Endothelial cell of umbilical vein (primary cell): ENCODE measurements at regions not wholly inside any gene's neighbourhood (a gene's known extent, or its start where the extent isn't known, plus 50 kb on each side); places are given as distances from the start of the nearest gene placed in this dataset.

Source experiments
- BruUV-seq: library from RNA; stranded (reverse); fragments of 400-500 nt; replicated peaks from 2 replicates; lab custom pipeline; 2021; lab: Mats Ljungman, UMichigan
- CTCF ChIA-PET: fragments of 300-600, 350-600 bp; sonication (Branson Sonifier 250); formaldehyde crosslinking; loops from one replicate; lab custom pipeline; 2021; ENCODE audit warnings: antibody characterized with exemption, inconsistent platforms; lab: Charles Lee
- POLR2A ChIA-PET: fragments of 300-600, 350-600 bp; sonication (Branson Sonifier 250); formaldehyde crosslinking; loops from one replicate; lab custom pipeline; 2021; ENCODE audit warnings: antibody characterized with exemption, inconsistent platforms; lab: Charles Lee
- DNase-seq: peaks from one replicate; pipeline ENCODE4 v3.0.0-alpha.2; 2011; ENCODE audit warnings: low read depth, low spot score
- FAIRE-seq: peaks from 2 replicates; lab custom pipeline; 2011; peaks lifted over from hg19 to GRCh38; lab: Jason Lieb, UNC
- H2AFZ ChIP-seq: 2 replicates; pipeline ENCODE4 v1.6.0; 2012; ENCODE audit warnings: low read depth, low read length, control low read depth, inconsistent platforms
- H3K27ac ChIP-seq: 2 replicates; pipeline ENCODE4 v1.5.1; 2011; ENCODE audit warnings: low read depth, mild to moderate bottlenecking, control low read depth, low read length, moderate library complexity; ENCODE audit not compliant: insufficient read depth
- H3K27me3 ChIP-seq, 2 experiments: 2 replicates each; pipeline versions ENCODE4 v1.6.0 to v1.6.1; 2011; ENCODE audit warnings: low read length in 2 of 2, mixed read lengths in 1 of 2; ENCODE audit not compliant: control insufficient read depth in 2 of 2, insufficient read depth in 2 of 2
- H3K36me3 ChIP-seq, 2 experiments: 2 replicates in 1 of 2; 3 replicates in 1 of 2; pipeline ENCODE4 v1.5.1; 2011; ENCODE audit warnings: low read length in 2 of 2, mild to moderate bottlenecking in 1 of 2, moderate library complexity in 1 of 2; ENCODE audit not compliant: control insufficient read depth in 2 of 2, insufficient read depth in 2 of 2; ENCODE audit errors: extremely low read depth in 1 of 2
- H3K4me1 ChIP-seq: 3 replicates; pipeline ENCODE4 v1.5.1; 2011; ENCODE audit warnings: mild to moderate bottlenecking, low read length; ENCODE audit not compliant: control insufficient read depth, insufficient read depth; ENCODE audit errors: extremely low read depth
- H3K4me2 ChIP-seq: 2 replicates; pipeline ENCODE4 v1.6.1; 2011; ENCODE audit warnings: low read length, control low read depth, mixed read lengths; ENCODE audit not compliant: insufficient read depth
- H3K4me3 ChIP-seq, 3 experiments: fragments of 200-600 bp in 1 of 3; sonication (generic), shearing (Covaris generic) in 1 of 3; replicated peaks in 1 of 3; 2 replicates each; pipeline ENCODE4 v1.5.1; 2011 to 2016; ENCODE audit warnings: control low read depth in 3 of 3, low read length in 3 of 3, mild to moderate bottlenecking in 2 of 3, inconsistent platforms in 1 of 3, low read depth in 1 of 3, moderate library complexity in 1 of 3; ENCODE audit not compliant: insufficient read depth in 1 of 3
- H3K79me2 ChIP-seq: 2 replicates; pipeline ENCODE4 v1.6.0; 2012; ENCODE audit warnings: low read length, inconsistent platforms; ENCODE audit not compliant: control insufficient read depth, insufficient read depth
- H3K9ac ChIP-seq: replicated peaks from 2 replicates; pipeline ENCODE3; 2011; ENCODE audit warnings: low read length, control low read depth; ENCODE audit not compliant: insufficient read depth; ENCODE audit errors: extremely low read depth
- H3K9me1 ChIP-seq: replicated peaks from 3 replicates; pipeline ENCODE4 v1.6.0; 2011; ENCODE audit warnings: mild to moderate bottlenecking, low read length; ENCODE audit not compliant: control insufficient read depth, insufficient read depth; ENCODE audit errors: extremely low read depth
- H3K9me3 ChIP-seq: replicated peaks from 2 replicates; pipeline ENCODE4 v1.5.1; 2012; ENCODE audit warnings: low read length, inconsistent platforms; ENCODE audit not compliant: control insufficient read depth, insufficient read depth
- H4K20me1 ChIP-seq: replicated peaks from 2 replicates; pipeline ENCODE3; 2011; ENCODE audit warnings: mild to moderate bottlenecking, low read length; ENCODE audit not compliant: control insufficient read depth, insufficient read depth; ENCODE audit errors: extremely low read depth
- EZH2 ChIP-seq: IDR thresholded peaks from 2 replicates; pipeline ENCODE4 v1.6.1; 2012; ENCODE audit warnings: borderline replicate concordance, low read depth, mild to moderate bottlenecking, moderate library complexity, low read length, inconsistent platforms; ENCODE audit not compliant: severe bottlenecking
- GATA2 ChIP-seq: IDR thresholded peaks from 2 replicates; pipeline ENCODE4 v1.7.0; 2011; ENCODE audit warnings: low read depth, mild to moderate bottlenecking, moderate library complexity, mixed read lengths, low read length; ENCODE audit not compliant: insufficient read length, insufficient read depth
- JUN ChIP-seq: IDR thresholded peaks from 2 replicates; pipeline ENCODE4 v1.6.1; 2011; ENCODE audit warnings: borderline replicate concordance, low read depth; ENCODE audit not compliant: insufficient read length, insufficient read depth
- MAX ChIP-seq: IDR thresholded peaks from 2 replicates; pipeline ENCODE4 v1.6.1; 2011; ENCODE audit not compliant: insufficient read depth, insufficient read length
- POLR2AphosphoS5 ChIP-seq: IDR thresholded peaks from 2 replicates; pipeline ENCODE4 v1.6.1; 2012; ENCODE audit warnings: low read depth, mild to moderate bottlenecking, control low read depth, low read length, moderate library complexity; ENCODE audit not compliant: insufficient read depth
- dilution Hi-C: fragments of 300-500 bp; cut with MboI; formaldehyde crosslinking; loops from one replicate; pipeline ENCODE4 v1.15.0; 2019; ENCODE audit warnings: low sequenced_read_pairs; ENCODE audit not compliant: extremely low pct_ligation_motif_present
- intact Hi-C: fragments of 100-400 bp; cut with micrococcal nuclease; formaldehyde crosslinking; loops from one replicate; pipeline ENCODE4 v1.10.0; 2022

- Histone ChIP-seq H3K79me2 (no peaks in the 10 kb centered on the region), H3K9me1 (no peaks in the 10 kb centered on the region), H4K20me1 (no peaks in the 10 kb centered on the region), H3K9me3 (no peaks in the 10 kb centered on the region), H2AFZ (no peak overlapping the region), H3K4me3 (no peak overlapping the region), H3K36me3 (no peaks in the 10 kb centered on the region), H3K4me1 (no peaks in the 10 kb centered on the region), H3K9ac (no peak overlapping the region), H3K27me3 (peaks cover under 1 to 3% of the 10 kb centered on the region in 2 experiments), H3K4me2 (no peak overlapping the region), H3K27ac (no peak overlapping the region)
- POLR2A ChIA-PET, result no interaction called here
- no TSS peak for BruUV-seq
- no peak for FAIRE-seq
- no peak for TF ChIP-seq POLR2AphosphoS5
- no peak for TF ChIP-seq GATA2
- no peak for TF ChIP-seq JUN
- no peak for TF ChIP-seq EZH2
- no peak for TF ChIP-seq MAX
- DNase-seq, result no peak
- intact Hi-C loops (no loop called here), dilution Hi-C loops (no loop called here)
- CTCF ChIA-PET, result interaction anchor here (1.0 kb wide), 1 partner anchor 21 kb away, joined by 3 read pairs; no protein-coding TSS in a partner anchor
Observed at GRCh38 chr21:15209224-15209623, 144.4 kb upstream of the NRIP1 start.

GRCh38 chr21:15210235-15210678, 145.5 kb upstream of the NRIP1 start:
- Histone ChIP-seq H3K9me1 (no peaks in the 10 kb centered on the region), H3K4me2 (no peak overlapping the region), H3K9me3 (no peaks in the 10 kb centered on the region), H3K4me1 (no peaks in the 10 kb centered on the region), H3K4me3 (no peak overlapping the region), H3K9ac (no peak overlapping the region), H3K36me3 (no peaks in the 10 kb centered on the region), H3K27ac (no peak overlapping the region), H3K27me3 (no peaks in the 10 kb centered on the region), H3K79me2 (no peaks in the 10 kb centered on the region), H2AFZ (no peak overlapping the region), H4K20me1 (no peaks in the 10 kb centered on the region)
- intact Hi-C loops, result no loop called here
- CTCF ChIA-PET, result no interaction called here
- dilution Hi-C loops, result no loop called here
- FAIRE-seq (no peak), DNase-seq (no peak)
- POLR2A ChIA-PET, result no interaction called here
- no TSS peak for BruUV-seq
- TF ChIP-seq JUN, result no peak
